T-cell (primary cell): ENCODE measurements at regions not wholly inside any gene's neighbourhood (a gene's known extent, or its start where the extent isn't known, plus 50 kb on each side); places are given as distances from the start of the nearest gene placed in this dataset.

Experiments
- ATAC-seq, 4 experiments: fragments of 200-7000 bp in 3 of 4; fragments of 150-1000 bp in 1 of 4; cut with Tn5 transposase; replicated peaks in 1 of 4; 1 replicate in 3 of 4; 2 replicates in 1 of 4; pipeline ENCODE4 v1.10.0; 2021; ENCODE audit warnings: moderate library complexity in 3 of 4, mild to moderate bottlenecking in 2 of 4, moderate number of reproducible peaks in 1 of 4
- CTCF ChIA-PET, 2 donors: fragments of 300-600 bp; sonication (Branson Sonifier 250); formaldehyde crosslinking; loops; one replicate each; lab custom pipeline; 2022; ENCODE audit warnings: antibody characterized with exemption in 2 of 2; lab: Charles Lee
- POLR2A ChIA-PET, 2 donors: fragments of 300-600 bp; sonication (Branson Sonifier 250); formaldehyde crosslinking; loops; one replicate each; lab custom pipeline; 2022; ENCODE audit warnings: antibody characterized with exemption in 2 of 2; lab: Charles Lee
- DNase-seq, 35 experiments: peaks; one replicate each; pipeline versions ENCODE4 v3.0.0 to v3.0.0-alpha.2; 2013 to 2023
- H3K27ac ChIP-seq: one replicate; pipeline ENCODE4 v1.5.1; 2013; ENCODE audit warnings: low read length
- H3K27me3 ChIP-seq, 2 experiments: replicated peaks in 1 of 2; 1 replicate in 1 of 2; 2 replicates in 1 of 2; pipeline versions ENCODE4 v1.6.1 to v1.7.0; 2013; ENCODE audit warnings: low read length in 1 of 2, mixed read lengths in 1 of 2; ENCODE audit not compliant: control insufficient read depth in 2 of 2, insufficient read depth in 2 of 2; ENCODE audit errors: extremely low read depth in 1 of 2
- H3K36me3 ChIP-seq, 2 donors: 1 replicate in 1 of 2; 2 replicates in 1 of 2; pipeline versions ENCODE4 v1.6.1 to v1.7.0; 2013; ENCODE audit warnings: low read length in 1 of 2; ENCODE audit not compliant: control insufficient read depth in 2 of 2, insufficient read depth in 1 of 2; ENCODE audit errors: extremely low read depth in 1 of 2
- H3K4me1 ChIP-seq, 2 experiments: 1 replicate in 1 of 2; 2 replicates in 1 of 2; pipeline versions ENCODE4 v1.6.1 to v1.7.0; 2013; ENCODE audit warnings: low read length in 2 of 2, mixed read lengths in 1 of 2; ENCODE audit not compliant: insufficient read depth in 2 of 2, control insufficient read depth in 1 of 2; ENCODE audit errors: extremely low read depth in 1 of 2
- H3K4me3 ChIP-seq, 2 donors: 1 replicate in 1 of 2; 2 replicates in 1 of 2; pipeline versions ENCODE4 v1.5.1 to v1.7.0; 2013; ENCODE audit warnings: mild to moderate bottlenecking in 2 of 2, low read length in 1 of 2, moderate library complexity in 1 of 2; ENCODE audit not compliant: control insufficient read depth in 1 of 2; ENCODE audit errors: extremely low read depth in 1 of 2
- H3K9me3 ChIP-seq: 2 replicates; pipeline ENCODE4 v1.7.0; 2013
- H3K27ac Mint-ChIP-seq, 2 donors: one replicate each; pipeline ENCODE4 v1.8.0; 2020 to 2021; ENCODE audit warnings: mild to moderate bottlenecking in 2 of 2, mixed read lengths in 2 of 2
- H3K27me3 Mint-ChIP-seq, 2 donors: one replicate each; pipeline ENCODE4 v1.8.0; 2021 to 2022; ENCODE audit warnings: mixed read lengths in 2 of 2
- H3K36me3 Mint-ChIP-seq: one replicate; pipeline ENCODE4 v1.8.0; 2021; ENCODE audit warnings: mixed read lengths
- H3K4me1 Mint-ChIP-seq, 3 donors: one replicate each; pipeline ENCODE4 v1.8.0; 2020 to 2022; ENCODE audit warnings: mixed read lengths in 3 of 3, mild to moderate bottlenecking in 1 of 3
- H3K4me3 Mint-ChIP-seq, 3 donors: one replicate each; pipeline ENCODE4 v1.8.0; 2020 to 2022; ENCODE audit warnings: mild to moderate bottlenecking in 3 of 3, mixed read lengths in 3 of 3, moderate library complexity in 3 of 3
- H3K9me3 Mint-ChIP-seq, 3 donors: one replicate each; pipeline ENCODE4 v1.8.0; 2020 to 2022; ENCODE audit warnings: mixed read lengths in 3 of 3
- WGBS: methylation state at CpG from one replicate; pipeline ENCODE4 v1.1.5; 2013; ENCODE audit warnings: missing lambda C conversion rate; ENCODE audit not compliant: insufficient coverage; 5-methylcytosine and 5-hydroxymethylcytosine counted together

- CTCF ChIA-PET: no interaction called here
- H3K9me3 ChIP-seq: no peaks in the 10 kb centered on the region
Measured at GRCh38 chr2:4942441-4942840, 749.7 kb upstream of the SOX11 start.

GRCh38 chr2:4947911-4948310 is 744.3 kb upstream of the SOX11 start:
- H3K4me3 ChIP-seq: no peak overlapping the region
- H3K4me3 Mint-ChIP-seq: no peak overlapping the region
- no peaks in the 10 kb centered on the region for H3K4me1 ChIP-seq
- no peaks in the 10 kb centered on the region for H3K4me1 Mint-ChIP-seq
- no peaks in the 10 kb centered on the region for H3K36me3 ChIP-seq
- no peak overlapping the region for H3K27ac ChIP-seq
- H3K9me3 Mint-ChIP-seq: peaks cover 0 to 8% (median 2%) of the 10 kb centered on the region in 3 donors
- CTCF ChIA-PET: no interaction called here
- no CpG with 5 or more reads among the region's 2 CpGs for WGBS
- POLR2A ChIA-PET: no interaction called here
- H3K9me3 ChIP-seq: no peaks in the 10 kb centered on the region
- no peak for ATAC-seq
- no peaks in the 10 kb centered on the region for H3K27me3 ChIP-seq
- no peak overlapping the region for H3K27ac Mint-ChIP-seq
- DNase-seq: no peak
- H3K36me3 Mint-ChIP-seq: no peaks in the 10 kb centered on the region
- H3K27me3 Mint-ChIP-seq: no peaks in the 10 kb centered on the region

More at GRCh38 chr2:4942441-4942840, 749.7 kb upstream of the SOX11 start:
- Mint-ChIP-seq H3K4me3 (no peak overlapping the region), H3K9me3 (peaks cover 4 to 18% (median 8%) of the 10 kb centered on the region in 3 donors), H3K36me3 (no peaks in the 10 kb centered on the region), H3K27ac (no peak overlapping the region), H3K27me3 (no peaks in the 10 kb centered on the region), H3K4me1 (no peaks in the 10 kb centered on the region)
- no peak overlapping the region for H3K4me3 ChIP-seq
- H3K27ac ChIP-seq: no peak overlapping the region
- WGBS: 50% methylated on average over 1 of the region's 4 CpGs
- no peaks in the 10 kb centered on the region for H3K27me3 ChIP-seq
- no peaks in the 10 kb centered on the region for H3K36me3 ChIP-seq
- ATAC-seq (no peak), DNase-seq (no peak)
- POLR2A ChIA-PET: no interaction called here
- no peaks in the 10 kb centered on the region for H3K4me1 ChIP-seq

GRCh38 chr2:4951368-4951767 is 740.8 kb upstream of the SOX11 start:
- Mint-ChIP-seq H3K4me3 (no peak overlapping the region), H3K9me3 (peaks cover 0 to 15% (median 0%) of the 10 kb centered on the region in 3 donors), H3K4me1 (no peaks in the 10 kb centered on the region), H3K27me3 (no peaks in the 10 kb centered on the region), H3K27ac (no peak overlapping the region), H3K36me3 (no peaks in the 10 kb centered on the region)
- DNase-seq (no peak), ATAC-seq (no peak)
- H3K4me1 ChIP-seq: no peaks in the 10 kb centered on the region
- H3K27me3 ChIP-seq: no peaks in the 10 kb centered on the region
- H3K27ac ChIP-seq: no peak overlapping the region
- 60% methylated on average over 1 of the region's 4 CpGs for WGBS
- no peaks in the 10 kb centered on the region for H3K36me3 ChIP-seq
- H3K9me3 ChIP-seq: no peaks in the 10 kb centered on the region
- POLR2A ChIA-PET: no interaction called here
- CTCF ChIA-PET: no interaction called here
- no peak overlapping the region for H3K4me3 ChIP-seq

- no peaks in the 10 kb centered on the region for H3K9me3 ChIP-seq
- DNase-seq (no peak), ATAC-seq (no peak)
- Mint-ChIP-seq H3K4me3 (no peak overlapping the region), H3K27me3 (no peaks in the 10 kb centered on the region), H3K36me3 (no peaks in the 10 kb centered on the region), H3K27ac (no peak overlapping the region), H3K9me3 (peaks cover 3 to 11% (median 3%) of the 10 kb centered on the region in 3 donors), H3K4me1 (no peaks in the 10 kb centered on the region)
- WGBS: no CpG with 5 or more reads among the region's 1 CpG
- no peak overlapping the region for H3K27ac ChIP-seq
- H3K27me3 ChIP-seq: no peaks in the 10 kb centered on the region
- POLR2A ChIA-PET: no interaction called here
- no peaks in the 10 kb centered on the region for H3K36me3 ChIP-seq
- no peak overlapping the region for H3K4me3 ChIP-seq
- CTCF ChIA-PET: no interaction called here
- no peaks in the 10 kb centered on the region for H3K4me1 ChIP-seq
Measured at GRCh38 chr2:4959219-4959618, 733.0 kb upstream of the SOX11 start.

- H3K4me3 ChIP-seq: no peak overlapping the region
- POLR2A ChIA-PET: no interaction called here
- 71% methylated on average over 2 of the region's 3 CpGs for WGBS
Measured at GRCh38 chr2:4962419-4962818, 729.8 kb upstream of the SOX11 start.

GRCh38 chr2:4963106-4963505 is 729.1 kb upstream of the SOX11 start:
- DNase-seq (no peak), ATAC-seq (no peak)
- H3K4me3 ChIP-seq: no peak overlapping the region
- no peak overlapping the region for H3K27ac Mint-ChIP-seq
- CTCF ChIA-PET: no interaction called here
- no peaks in the 10 kb centered on the region for H3K36me3 Mint-ChIP-seq
- no peaks in the 10 kb centered on the region for H3K4me1 ChIP-seq
- no peaks in the 10 kb centered on the region for H3K27me3 ChIP-seq
- no peaks in the 10 kb centered on the region for H3K9me3 ChIP-seq
- 83% methylated on average over 1 of the region's 1 CpG for WGBS
- H3K9me3 Mint-ChIP-seq: peaks cover 3 to 14% (median 4%) of the 10 kb centered on the region in 3 donors
- H3K4me1 Mint-ChIP-seq: no peaks in the 10 kb centered on the region
- no peak overlapping the region for H3K4me3 Mint-ChIP-seq
- H3K36me3 ChIP-seq: no peaks in the 10 kb centered on the region
- POLR2A ChIA-PET: no interaction called here
- H3K27me3 Mint-ChIP-seq: no peaks in the 10 kb centered on the region
- no peak overlapping the region for H3K27ac ChIP-seq

More at GRCh38 chr2:4962419-4962818, 729.8 kb upstream of the SOX11 start:
- Mint-ChIP-seq H3K36me3 (no peaks in the 10 kb centered on the region), H3K4me3 (no peak overlapping the region), H3K27ac (no peak overlapping the region), H3K9me3 (peaks cover 1 to 12% (median 3%) of the 10 kb centered on the region in 3 donors), H3K27me3 (no peaks in the 10 kb centered on the region), H3K4me1 (no peaks in the 10 kb centered on the region)
- H3K36me3 ChIP-seq: no peaks in the 10 kb centered on the region
- CTCF ChIA-PET: no interaction called here
- no peak for DNase-seq
- H3K27ac ChIP-seq: no peak overlapping the region
- H3K9me3 ChIP-seq: no peaks in the 10 kb centered on the region
- H3K4me1 ChIP-seq: no peaks in the 10 kb centered on the region
- no peaks in the 10 kb centered on the region for H3K27me3 ChIP-seq
- no peak for ATAC-seq

GRCh38 chr2:4964001-4964540 is 728.1 kb upstream of the SOX11 start:
- ATAC-seq (no peak), DNase-seq (no peak)
- Mint-ChIP-seq H3K27me3 (no peaks in the 10 kb centered on the region), H3K4me3 (no peak overlapping the region), H3K27ac (no peak overlapping the region), H3K9me3 (peaks cover 3 to 14% (median 4%) of the 10 kb centered on the region in 3 donors), H3K4me1 (no peaks in the 10 kb centered on the region), H3K36me3 (no peaks in the 10 kb centered on the region)
- Histone ChIP-seq H3K9me3 (no peaks in the 10 kb centered on the region), H3K4me3 (no peak overlapping the region), H3K36me3 (no peaks in the 10 kb centered on the region), H3K27me3 (no peaks in the 10 kb centered on the region), H3K27ac (no peak overlapping the region), H3K4me1 (no peaks in the 10 kb centered on the region)
- POLR2A ChIA-PET: no interaction called here
- CTCF ChIA-PET: no interaction called here
- WGBS: 84% methylated on average over 8 of the region's 13 CpGs
